Neural cell (in vitro differentiated cells): ENCODE measurements at regions not wholly inside any gene's neighbourhood (a gene's known extent, or its start where the extent isn't known, plus 50 kb on each side); places are given as distances from the start of the nearest gene placed in this dataset.

Source experiments
- CTCF ChIP-seq: fragments of 450-650 bp; IDR thresholded peaks from 2 replicates; pipeline ENCODE4 v1.5.1; 2014; ENCODE audit warnings: antibody characterized with exemption, mild to moderate bottlenecking, moderate library complexity; ENCODE audit not compliant: poor library complexity, severe bottlenecking
- EP300 ChIP-seq: fragments of 450-650 bp; conservative IDR thresholded peaks from 2 replicates; pipeline ENCODE4 v1.6.1; 2014; ENCODE audit warnings: antibody characterized with exemption, mild to moderate bottlenecking, moderate library complexity; ENCODE audit not compliant: poor library complexity, severe bottlenecking
- EZH2 ChIP-seq: fragments of 200-600, 300-800 bp; shearing (Covaris generic), sonication (generic); IDR thresholded peaks from 2 replicates; pipeline ENCODE4 v1.6.1; 2014; ENCODE audit warnings: antibody characterized with exemption, low read length, borderline replicate concordance, mild to moderate bottlenecking; ENCODE audit not compliant: insufficient read depth, poor library complexity, severe bottlenecking
- POLR2AphosphoS5 ChIP-seq: IDR thresholded peaks from 2 replicates; pipeline ENCODE4 v1.6.1; 2012
- TAF1 ChIP-seq: IDR thresholded peaks from 2 replicates; pipeline ENCODE4 v1.6.1; 2012; ENCODE audit warnings: low read depth

DNA sequence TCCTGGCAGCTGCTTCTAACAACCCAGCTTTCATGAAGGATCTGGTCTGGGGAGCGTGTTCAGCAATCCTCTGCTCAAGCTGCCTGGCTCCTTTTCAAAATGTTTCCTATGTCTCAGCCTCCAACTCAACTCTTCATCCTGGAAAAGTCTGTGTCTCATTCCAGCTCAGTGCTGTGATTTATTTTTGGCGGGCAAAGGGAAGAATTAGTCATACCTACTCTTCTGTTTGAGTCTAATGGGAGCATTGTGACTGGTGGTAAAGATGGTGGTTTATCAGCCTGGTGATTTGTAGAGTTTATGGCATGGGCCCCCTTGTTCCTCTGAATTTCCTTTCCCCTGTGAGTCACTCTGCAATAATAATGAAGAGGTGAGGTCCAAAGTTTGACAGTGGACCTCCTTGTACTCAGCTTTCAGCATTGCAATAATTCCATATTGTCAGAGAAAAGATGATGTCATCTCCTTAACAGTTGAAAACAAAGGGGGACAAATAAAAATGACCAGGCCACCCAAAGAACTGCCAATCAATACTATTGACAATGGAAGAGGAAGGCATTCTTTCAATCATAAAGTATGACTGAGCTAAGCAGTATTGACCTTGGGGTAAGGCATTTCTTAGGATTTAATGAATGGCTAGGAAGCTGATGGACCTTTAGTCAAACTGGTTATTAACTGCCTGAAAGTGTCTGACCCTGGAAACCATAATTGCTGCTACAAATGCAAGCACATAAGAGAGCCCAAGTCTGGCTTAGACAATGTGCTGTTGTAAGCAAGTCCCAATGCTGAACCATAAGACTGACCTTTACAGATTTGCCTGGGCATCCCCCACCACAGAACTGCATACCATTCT is 204.7 kb upstream of the MCTP2 start:
- TF ChIP-seq CTCF (no peak), EZH2 (no peak), POLR2AphosphoS5 (no peak), EP300 (no peak), TAF1 (no peak)
